ENCODE measurements at regions not wholly inside any gene's neighbourhood (a gene's known extent, or its start where the extent isn't known, plus 50 kb on each side); places are given as distances from the start of the nearest gene placed in this dataset.

DNA sequence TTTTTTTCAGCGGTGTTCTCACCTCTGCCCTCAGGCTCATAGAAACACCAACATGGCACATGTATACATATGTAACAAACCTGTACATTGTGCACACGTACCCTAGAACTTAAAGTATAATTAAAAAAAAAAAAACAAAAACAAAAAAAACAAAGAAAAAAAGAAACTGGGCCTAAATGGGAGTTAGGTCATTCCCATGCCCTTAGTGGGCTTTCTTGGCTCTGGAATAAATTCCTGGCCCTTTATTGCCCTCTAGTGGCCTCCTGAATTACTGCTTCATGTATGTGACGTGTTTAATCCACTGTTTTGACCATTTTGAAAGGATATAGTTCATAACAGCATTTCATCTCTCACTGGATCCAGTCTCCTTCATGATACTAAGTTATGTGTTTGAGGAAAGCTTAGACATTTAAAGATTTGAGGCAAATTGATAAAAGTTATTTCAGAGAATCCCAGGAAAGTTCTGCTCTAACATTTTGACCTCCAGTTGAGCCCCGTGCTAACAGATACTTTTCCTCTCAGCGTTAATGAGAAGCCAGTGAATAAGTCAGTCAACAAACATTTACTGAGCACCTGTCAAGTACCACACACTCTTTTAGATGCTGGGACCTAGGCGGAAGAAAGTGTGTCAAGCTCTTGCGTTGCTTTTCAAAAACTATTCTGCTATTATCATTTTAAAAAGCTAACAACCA, 54.7 kb upstream of the SYPL1 start:
- DNase-seq (ENCODE audit: low read depth in 3 of 3, low spot score in 1 of 3): no peak

DNA sequence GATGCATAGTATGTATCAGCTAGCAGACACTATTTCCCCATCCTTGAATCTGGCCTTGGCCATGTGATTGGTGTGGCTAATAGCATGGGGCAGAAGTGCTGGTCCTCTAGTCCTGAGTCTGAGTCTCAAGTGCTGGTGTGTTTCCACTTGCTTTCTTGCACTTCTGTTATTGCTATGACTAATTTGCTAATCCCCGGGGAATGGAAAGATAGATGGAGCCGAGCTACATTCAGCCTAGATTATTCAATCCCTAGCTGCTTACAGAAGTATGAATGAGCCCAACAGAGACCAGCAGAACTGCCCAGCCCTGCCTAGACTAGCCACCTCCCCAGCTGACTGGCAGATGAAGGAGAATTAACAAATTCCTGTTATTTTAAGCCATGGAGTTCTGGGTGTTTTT, 53.2 kb upstream of the SYPL1 start:
- no peak for DNase-seq (ENCODE audit: low read depth in 3 of 3, low spot score in 1 of 3)

DNA sequence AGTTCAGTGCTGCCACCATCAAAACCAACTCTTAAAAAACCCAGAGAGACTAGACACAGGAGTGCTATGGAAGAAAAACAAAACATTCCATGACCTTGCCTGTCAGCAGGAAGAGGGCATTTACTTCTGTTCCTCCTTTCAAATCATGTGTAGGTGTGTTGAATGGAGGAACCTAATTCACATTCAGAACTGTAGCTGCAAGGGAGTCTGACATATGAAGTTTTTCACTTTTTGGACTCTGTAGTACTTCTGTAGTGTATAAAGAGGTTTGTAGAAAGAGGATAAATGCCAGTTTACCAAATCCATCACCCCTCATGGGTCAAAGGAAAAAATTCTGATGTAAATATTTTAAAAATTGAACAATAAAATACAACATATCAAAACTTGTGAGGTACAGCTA, 51.1 kb upstream of the SYPL1 start:
- DNase-seq (ENCODE audit: low read depth in 3 of 3, low spot score in 1 of 3): no peak
